ENCODE measurements at regions not wholly inside any gene's neighbourhood (a gene's known extent, or its start where the extent isn't known, plus 50 kb on each side); places are given as distances from the start of the nearest gene placed in this dataset.

DNA sequence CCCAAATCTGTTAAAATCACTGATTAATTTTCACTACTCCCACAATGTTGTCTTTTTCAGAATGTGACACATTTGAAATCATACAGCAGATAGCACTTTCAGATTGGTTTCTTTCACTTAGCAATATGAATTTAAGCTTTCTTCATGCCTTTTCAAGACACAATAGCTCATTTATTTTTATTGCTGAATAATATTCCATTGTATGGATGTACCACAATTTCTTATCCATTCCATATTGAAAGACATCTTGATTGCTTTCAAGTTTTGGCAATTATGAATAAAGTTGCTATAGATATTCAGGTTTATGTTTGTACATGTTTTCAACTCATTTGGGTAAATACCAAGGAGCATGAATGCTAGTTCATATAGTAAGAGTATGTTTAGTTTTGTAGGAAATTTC lies 2635.6 kb upstream of the PCDH20 start:
- TF ChIP-seq CENPT (CRISPR knock-in tag; IDR thresholded peaks at IDR 0.05; ENCODE audit: low read depth) (no peak), REPIN1 (CRISPR knock-in tag; IDR thresholded peaks at IDR 0.05; ENCODE audit: borderline replicate concordance, low read depth) (no peak), TAF1 (CRISPR knock-in tag; IDR thresholded peaks at IDR 0.05) (no peak), EZH2 (conservative IDR thresholded peaks at IDR 0.05; ENCODE audit: low read depth, low read length) (no peak), ARNT (IDR thresholded peaks at IDR 0.05) (no peak), MAFK (conservative IDR thresholded peaks at IDR 0.05 in 1 of 2, IDR thresholded peaks at IDR 0.05 in 1 of 2; ENCODE audit: low read length in 2 of 2) (no peak), ZSCAN31 (CRISPR knock-in tag; IDR thresholded peaks at IDR 0.05; ENCODE audit: low read depth) (no peak)
- TF ChIP-seq, protein P1, sequence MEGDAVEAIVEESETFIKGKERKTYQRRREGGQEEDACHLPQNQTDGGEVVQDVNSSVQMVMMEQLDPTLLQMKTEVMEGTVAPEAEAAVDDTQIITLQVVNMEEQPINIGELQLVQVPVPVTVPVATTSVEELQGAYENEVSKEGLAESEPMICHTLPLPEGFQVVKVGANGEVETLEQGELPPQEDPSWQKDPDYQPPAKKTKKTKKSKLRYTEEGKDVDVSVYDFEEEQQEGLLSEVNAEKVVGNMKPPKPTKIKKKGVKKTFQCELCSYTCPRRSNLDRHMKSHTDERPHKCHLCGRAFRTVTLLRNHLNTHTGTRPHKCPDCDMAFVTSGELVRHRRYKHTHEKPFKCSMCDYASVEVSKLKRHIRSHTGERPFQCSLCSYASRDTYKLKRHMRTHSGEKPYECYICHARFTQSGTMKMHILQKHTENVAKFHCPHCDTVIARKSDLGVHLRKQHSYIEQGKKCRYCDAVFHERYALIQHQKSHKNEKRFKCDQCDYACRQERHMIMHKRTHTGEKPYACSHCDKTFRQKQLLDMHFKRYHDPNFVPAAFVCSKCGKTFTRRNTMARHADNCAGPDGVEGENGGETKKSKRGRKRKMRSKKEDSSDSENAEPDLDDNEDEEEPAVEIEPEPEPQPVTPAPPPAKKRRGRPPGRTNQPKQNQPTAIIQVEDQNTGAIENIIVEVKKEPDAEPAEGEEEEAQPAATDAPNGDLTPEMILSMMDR (CRISPR knock-in tag; IDR thresholded peaks at IDR 0.05) = no peak
